Naive B cell (primary cell): ENCODE measurements at regions not wholly inside any gene's neighbourhood (a gene's known extent, or its start where the extent isn't known, plus 50 kb on each side); places are given as distances from the start of the nearest gene placed in this dataset.

Experiments
- ATAC-seq, 2 donors: fragments of 150-1000 bp; cut with Tn5 transposase; 2 replicates each; pipeline ENCODE4 v1.10.0; 2021; ENCODE audit warnings: low read depth in 2 of 2, mild to moderate bottlenecking in 2 of 2, moderate library complexity in 2 of 2
- DNase-seq: peaks from one replicate; pipeline ENCODE4 v3.0.0; 2022
- H3K27ac Mint-ChIP-seq, 6 donors: one replicate each; pipeline ENCODE4 v1.8.0; 2020 to 2022; ENCODE audit warnings: mild to moderate bottlenecking in 6 of 6, mixed read lengths in 6 of 6, moderate library complexity in 5 of 6, inconsistent platforms in 2 of 6
- H3K27me3 Mint-ChIP-seq, 3 donors: one replicate each; pipeline ENCODE4 v1.8.0; 2021 to 2022; ENCODE audit warnings: mixed read lengths in 3 of 3, mild to moderate bottlenecking in 1 of 3
- H3K36me3 Mint-ChIP-seq, 2 donors: one replicate each; pipeline ENCODE4 v1.8.0; 2020 to 2022; ENCODE audit warnings: mixed read lengths in 2 of 2, inconsistent platforms in 1 of 2, mild to moderate bottlenecking in 1 of 2
- H3K4me1 Mint-ChIP-seq, 3 donors: one replicate each; pipeline ENCODE4 v1.8.0; 2020 to 2022; ENCODE audit warnings: mixed read lengths in 3 of 3, inconsistent platforms in 1 of 3, mild to moderate bottlenecking in 1 of 3, moderate library complexity in 1 of 3
- H3K4me3 Mint-ChIP-seq, 8 donors: one replicate each; pipeline ENCODE4 v1.8.0; 2020 to 2022; ENCODE audit warnings: mild to moderate bottlenecking in 8 of 8, mixed read lengths in 8 of 8, moderate library complexity in 8 of 8, inconsistent platforms in 2 of 8
- H3K9me3 Mint-ChIP-seq, 7 donors: one replicate each; pipeline ENCODE4 v1.8.0; 2020 to 2022; ENCODE audit warnings: mixed read lengths in 7 of 7, mild to moderate bottlenecking in 5 of 7, inconsistent platforms in 2 of 7, moderate library complexity in 1 of 7

DNA sequence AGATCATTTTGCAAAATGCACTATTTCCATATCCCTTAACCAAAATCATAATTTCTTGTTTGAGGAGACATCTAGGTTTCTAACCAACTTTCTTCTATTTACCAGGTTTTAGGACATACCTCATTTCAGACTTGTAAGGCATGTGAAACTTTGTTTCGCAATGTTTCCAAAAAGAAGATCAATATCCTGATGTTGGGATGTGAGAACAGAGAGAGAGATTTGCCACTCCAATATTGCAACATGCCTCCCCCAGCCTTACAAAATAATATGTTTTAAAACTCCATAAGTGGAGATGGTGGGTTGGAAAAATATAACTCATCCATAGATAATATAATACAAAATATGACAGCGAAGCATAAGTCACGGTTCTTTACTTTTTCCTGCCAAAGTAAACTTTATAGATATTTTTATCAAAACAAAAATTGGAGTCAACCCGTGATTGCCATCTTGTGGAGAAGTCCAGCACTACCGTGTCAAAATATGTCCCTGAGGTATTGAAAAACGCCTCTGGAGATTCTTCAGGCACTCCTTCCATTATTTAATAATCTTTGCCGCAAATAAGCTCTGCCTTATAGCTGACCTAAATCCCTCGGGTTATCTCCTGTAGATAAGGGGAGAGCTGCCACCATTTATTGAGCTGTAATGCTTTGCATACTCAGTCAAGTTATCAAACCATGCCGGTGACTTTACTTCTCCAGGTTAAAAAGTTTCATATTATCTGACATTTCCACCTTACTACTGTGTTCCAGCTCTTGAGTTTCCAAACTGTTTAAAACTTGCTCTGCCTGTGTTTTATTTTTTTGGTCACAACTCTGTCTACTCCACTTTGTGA is 534.2 kb downstream of the HACE1 start:
- ATAC-seq (no peak), DNase-seq (no peak)
- Mint-ChIP-seq H3K4me3 (no peak overlapping the region), H3K36me3 (no peaks in the 10 kb centered on the region), H3K4me1 (no peaks in the 10 kb centered on the region), H3K27me3 (peaks cover 0 to 8% (median 0%) of the 10 kb centered on the region in 3 donors), H3K9me3 (peaks cover 0 to 2% (median 0%) of the 10 kb centered on the region in 7 donors), H3K27ac (no peak overlapping the region)

DNA sequence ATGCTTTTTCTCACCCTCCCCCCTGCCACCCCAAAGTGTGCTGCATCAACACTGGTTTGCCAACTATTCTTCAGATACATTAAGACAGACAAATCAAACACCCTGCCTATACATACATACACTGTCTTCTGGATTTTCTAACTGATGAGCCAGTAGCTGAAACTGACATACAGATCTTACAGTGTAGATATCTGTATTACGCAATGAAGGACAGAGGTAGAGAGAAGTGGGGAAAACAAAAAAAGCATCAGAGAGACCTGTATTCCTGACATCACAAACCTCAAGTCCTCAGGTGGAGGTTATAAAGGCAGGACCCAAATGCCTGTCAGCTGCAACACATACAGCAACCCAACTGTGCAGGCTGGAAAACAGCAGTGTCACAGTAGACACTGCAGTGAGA is 535.4 kb downstream of the HACE1 start:
- Mint-ChIP-seq H3K27ac (no peak overlapping the region), H3K4me1 (no peaks in the 10 kb centered on the region), H3K9me3 (peaks cover 0 to 2% (median 0%) of the 10 kb centered on the region in 7 donors), H3K36me3 (no peaks in the 10 kb centered on the region), H3K27me3 (peaks cover 0 to 8% (median 0%) of the 10 kb centered on the region in 3 donors), H3K4me3 (no peak overlapping the region)
- ATAC-seq, result no peak
- DNase-seq, result no peak

DNA sequence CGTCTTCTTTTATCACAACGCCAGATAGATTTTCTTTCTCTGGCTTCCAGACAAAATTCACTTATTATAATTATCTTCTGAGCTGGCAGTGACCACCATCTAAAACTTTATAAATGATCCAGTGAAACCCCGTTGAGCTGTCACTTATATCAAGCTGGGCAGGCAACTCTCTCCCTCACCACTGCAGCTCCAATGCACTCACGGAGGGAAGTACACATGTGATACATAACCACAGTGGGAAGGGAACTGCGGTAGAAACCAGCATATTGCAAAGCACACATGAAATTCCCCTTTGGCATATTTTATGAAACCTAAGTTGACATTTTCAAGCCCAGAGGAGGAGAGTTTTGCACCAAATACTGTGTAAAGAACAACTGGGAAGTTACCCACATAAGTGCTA is 536.9 kb downstream of the HACE1 start:
- H3K27ac Mint-ChIP-seq, result no peak overlapping the region
- no peaks in the 10 kb centered on the region for H3K4me1 Mint-ChIP-seq
- DNase-seq (no peak), ATAC-seq (no peak)
- peaks cover 0 to 2% (median 0%) of the 10 kb centered on the region in 7 donors for H3K9me3 Mint-ChIP-seq
- peaks cover 0 to 8% (median 0%) of the 10 kb centered on the region in 3 donors for H3K27me3 Mint-ChIP-seq
- no peak overlapping the region for H3K4me3 Mint-ChIP-seq
- no peaks in the 10 kb centered on the region for H3K36me3 Mint-ChIP-seq

DNA sequence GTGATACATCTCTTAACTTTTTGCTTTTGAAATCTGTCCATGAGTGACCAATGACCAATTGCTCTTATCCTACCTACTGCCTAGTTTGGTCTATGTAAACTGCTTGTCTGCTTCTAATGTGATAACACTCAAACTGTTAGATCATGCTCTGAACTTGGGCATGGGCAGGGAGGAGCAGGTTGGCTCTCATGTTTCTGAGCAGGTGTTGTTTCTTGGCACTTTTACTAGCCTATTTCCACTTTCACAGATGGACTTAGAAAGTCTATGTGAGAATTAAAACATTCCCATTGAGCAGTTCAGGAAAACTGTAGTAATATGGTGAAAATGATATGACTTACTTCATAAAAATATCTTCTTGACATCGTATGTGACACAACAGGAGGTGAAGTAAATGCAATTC is 538.4 kb downstream of the HACE1 start:
- ATAC-seq, result no peak
- peaks cover 0 to 8% (median 0%) of the 10 kb centered on the region in 3 donors for H3K27me3 Mint-ChIP-seq
- H3K36me3 Mint-ChIP-seq, result no peaks in the 10 kb centered on the region
- no peak overlapping the region for H3K4me3 Mint-ChIP-seq
- no peak overlapping the region for H3K27ac Mint-ChIP-seq
- no peaks in the 10 kb centered on the region for H3K4me1 Mint-ChIP-seq
- H3K9me3 Mint-ChIP-seq, result peaks cover 0 to 2% (median 0%) of the 10 kb centered on the region in 7 donors
- no peak for DNase-seq

DNA sequence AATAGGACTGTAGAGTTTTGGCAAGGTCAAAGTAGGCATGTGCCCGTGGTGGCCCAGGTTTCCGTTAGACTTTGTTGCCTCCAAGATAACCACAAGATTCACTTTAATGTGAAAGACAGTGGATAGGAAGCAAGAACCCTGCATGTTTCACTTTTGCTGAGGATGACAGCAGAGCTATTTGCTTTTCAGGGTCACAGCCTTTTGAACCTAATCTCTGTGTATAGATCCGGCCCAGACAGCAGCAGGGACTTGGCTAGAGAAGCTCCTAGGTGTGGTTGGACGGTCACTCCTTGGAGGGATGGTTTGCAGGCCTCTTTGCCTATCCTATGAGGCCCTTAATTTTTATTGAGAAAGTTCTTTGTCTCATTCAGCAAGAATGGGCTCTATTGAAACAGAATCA is 538.8 kb downstream of the HACE1 start:
- DNase-seq, result no peak
- no peak overlapping the region for H3K27ac Mint-ChIP-seq
- H3K27me3 Mint-ChIP-seq, result peaks cover 0 to 8% (median 0%) of the 10 kb centered on the region in 3 donors
- peaks cover 0 to 2% (median 0%) of the 10 kb centered on the region in 7 donors for H3K9me3 Mint-ChIP-seq
- H3K36me3 Mint-ChIP-seq, result no peaks in the 10 kb centered on the region
- H3K4me1 Mint-ChIP-seq, result no peaks in the 10 kb centered on the region
- ATAC-seq, result no peak
- no peak overlapping the region for H3K4me3 Mint-ChIP-seq

DNA sequence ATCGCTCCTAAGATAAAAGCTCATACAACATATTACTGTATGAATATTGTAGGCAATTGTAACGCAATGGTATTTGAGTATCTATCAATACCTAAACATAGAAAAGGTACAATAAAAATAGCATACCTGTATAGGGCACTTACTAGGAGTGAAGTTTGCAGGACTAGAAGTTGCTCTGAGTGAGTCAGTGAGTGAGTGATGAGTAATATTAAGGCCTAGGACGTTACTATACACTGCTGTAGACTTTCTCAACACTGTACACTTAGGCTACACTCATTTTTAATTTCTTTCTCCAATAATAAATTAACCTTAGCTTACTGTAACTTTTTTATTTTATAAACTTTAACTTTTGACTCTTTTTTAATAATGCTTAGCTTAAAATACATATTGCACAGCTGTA is 546.9 kb downstream of the HACE1 start:
- no peak overlapping the region for H3K27ac Mint-ChIP-seq
- no peaks in the 10 kb centered on the region for H3K4me1 Mint-ChIP-seq
- ATAC-seq (no peak), DNase-seq (no peak)
- no peaks in the 10 kb centered on the region for H3K27me3 Mint-ChIP-seq
- no peak overlapping the region for H3K4me3 Mint-ChIP-seq
- peaks cover 0 to 2% (median 0%) of the 10 kb centered on the region in 7 donors for H3K9me3 Mint-ChIP-seq
- no peaks in the 10 kb centered on the region for H3K36me3 Mint-ChIP-seq

DNA sequence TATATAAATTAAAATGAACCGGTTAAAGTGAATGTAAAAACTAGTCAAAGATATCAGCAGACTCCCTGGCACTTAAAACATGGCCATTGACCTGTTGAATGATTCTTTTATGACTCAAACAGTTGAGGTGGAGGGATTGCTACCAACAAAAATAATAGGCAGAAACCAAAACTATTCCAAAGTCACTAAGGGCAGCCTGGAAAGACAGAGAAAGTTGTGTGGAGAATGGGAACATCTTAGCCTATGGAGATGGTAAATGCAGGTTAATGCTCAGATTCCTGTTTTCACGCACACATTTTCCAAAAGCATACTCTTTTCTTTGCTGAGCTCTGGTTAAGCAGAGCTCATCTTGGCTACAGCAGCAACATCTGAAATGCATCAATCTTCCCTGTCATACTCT is 553.5 kb downstream of the HACE1 start:
- peaks cover 0 to 2% (median 0%) of the 10 kb centered on the region in 7 donors for H3K9me3 Mint-ChIP-seq
- no peaks in the 10 kb centered on the region for H3K4me1 Mint-ChIP-seq
- no peaks in the 10 kb centered on the region for H3K36me3 Mint-ChIP-seq
- DNase-seq (no peak), ATAC-seq (no peak)
- no peak overlapping the region for H3K4me3 Mint-ChIP-seq
- H3K27me3 Mint-ChIP-seq, result no peaks in the 10 kb centered on the region
- no peak overlapping the region for H3K27ac Mint-ChIP-seq

DNA sequence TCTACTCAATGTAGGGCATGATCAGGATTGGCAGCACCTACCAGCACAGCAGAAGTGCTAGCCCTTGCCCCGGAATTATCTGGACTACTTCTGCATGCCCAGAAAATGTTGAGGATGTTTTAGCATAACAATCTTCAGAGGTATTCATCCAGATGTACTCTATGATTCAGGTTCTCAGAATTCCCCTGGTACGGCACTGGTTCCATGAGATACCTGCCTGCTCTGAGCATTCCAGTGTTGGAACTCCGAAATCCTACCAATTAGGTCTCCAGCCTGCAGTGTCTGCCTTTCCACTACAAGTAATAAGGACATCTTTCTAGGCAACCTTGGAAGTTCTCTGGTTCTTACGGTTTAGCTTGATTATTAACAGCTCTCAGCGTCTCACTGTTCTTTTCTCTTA is 554.5 kb downstream of the HACE1 start:
- ATAC-seq, result no peak
- H3K4me3 Mint-ChIP-seq, result no peak overlapping the region
- no peaks in the 10 kb centered on the region for H3K4me1 Mint-ChIP-seq
- peaks cover 0 to 6% (median 0%) of the 10 kb centered on the region in 7 donors for H3K9me3 Mint-ChIP-seq
- H3K36me3 Mint-ChIP-seq, result no peaks in the 10 kb centered on the region
- DNase-seq, result no peak
- no peak overlapping the region for H3K27ac Mint-ChIP-seq
- H3K27me3 Mint-ChIP-seq, result no peaks in the 10 kb centered on the region

DNA sequence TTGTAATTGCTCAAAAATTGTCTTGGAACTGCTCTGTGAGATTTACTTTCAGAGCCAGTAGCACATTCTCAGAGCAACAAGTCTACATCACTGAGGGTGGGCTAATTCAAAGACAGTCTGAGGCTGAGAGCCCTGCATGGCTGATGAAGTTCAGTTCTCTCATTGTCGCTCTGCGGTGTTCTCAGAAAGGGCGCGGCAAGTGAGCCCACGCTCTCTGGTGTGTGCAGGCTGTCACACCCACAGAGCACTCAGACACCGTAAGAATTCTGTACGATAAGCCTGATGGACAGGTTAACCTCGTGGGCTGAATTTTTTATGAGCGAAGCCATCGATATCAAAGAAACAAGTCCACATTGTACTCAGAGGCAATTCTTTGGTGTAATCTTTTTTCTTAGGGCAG is 557.8 kb downstream of the HACE1 start:
- no peak for DNase-seq
- H3K9me3 Mint-ChIP-seq, result peaks cover 0 to 6% (median 0%) of the 10 kb centered on the region in 7 donors
- H3K4me1 Mint-ChIP-seq, result no peaks in the 10 kb centered on the region
- no peak overlapping the region for H3K4me3 Mint-ChIP-seq
- H3K27ac Mint-ChIP-seq, result no peak overlapping the region
- no peaks in the 10 kb centered on the region for H3K27me3 Mint-ChIP-seq
- ATAC-seq, result no peak
- H3K36me3 Mint-ChIP-seq, result no peaks in the 10 kb centered on the region

DNA sequence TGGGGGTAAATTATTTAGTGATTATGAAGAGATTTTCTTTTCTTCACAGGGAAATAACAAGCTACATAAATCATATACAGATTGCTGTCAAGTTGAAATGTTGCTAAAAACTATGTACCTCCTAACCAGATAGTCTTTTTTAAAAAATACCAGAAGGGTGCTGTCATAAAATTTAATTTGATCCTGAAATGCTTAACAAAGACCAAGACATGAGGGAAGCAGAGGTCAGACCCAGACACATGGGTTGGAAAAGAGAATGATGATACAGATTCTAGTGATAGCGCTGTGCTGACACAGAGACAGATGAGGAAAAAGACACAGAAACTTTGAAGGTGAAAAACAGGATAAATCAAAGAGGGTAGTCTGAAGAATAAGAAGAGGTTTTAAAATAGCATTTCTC is 573.1 kb downstream of the HACE1 start:
- Mint-ChIP-seq H3K27ac (no peak overlapping the region), H3K27me3 (no peaks in the 10 kb centered on the region), H3K4me1 (no peaks in the 10 kb centered on the region), H3K4me3 (no peak overlapping the region), H3K36me3 (no peaks in the 10 kb centered on the region), H3K9me3 (peaks cover 0 to 2% (median 0%) of the 10 kb centered on the region in 7 donors)
- DNase-seq, result no peak
- no peak for ATAC-seq

DNA sequence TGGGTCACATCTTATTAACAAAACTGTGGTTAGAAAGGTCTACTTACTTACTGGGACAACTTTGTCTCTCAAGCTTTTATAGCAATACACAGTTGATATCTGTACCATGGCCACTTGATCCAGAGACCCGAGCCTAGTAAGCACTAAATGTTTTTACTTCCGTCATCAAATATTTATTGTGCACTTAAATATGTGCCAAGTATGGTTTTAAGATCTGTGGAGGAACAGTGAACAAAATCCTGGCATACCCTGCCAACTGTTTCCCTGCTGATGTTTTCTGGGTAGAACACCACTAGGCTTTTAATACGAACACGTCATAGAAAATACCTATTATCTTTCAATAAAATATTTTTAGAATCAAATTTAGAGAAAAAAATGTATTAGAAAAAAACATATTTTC is 574.8 kb downstream of the HACE1 start:
- Mint-ChIP-seq H3K36me3 (no peaks in the 10 kb centered on the region), H3K4me1 (no peaks in the 10 kb centered on the region), H3K9me3 (peaks cover 0 to 2% (median 0%) of the 10 kb centered on the region in 7 donors), H3K27me3 (no peaks in the 10 kb centered on the region), H3K27ac (no peak overlapping the region), H3K4me3 (no peak overlapping the region)
- no peak for DNase-seq
- no peak for ATAC-seq

DNA sequence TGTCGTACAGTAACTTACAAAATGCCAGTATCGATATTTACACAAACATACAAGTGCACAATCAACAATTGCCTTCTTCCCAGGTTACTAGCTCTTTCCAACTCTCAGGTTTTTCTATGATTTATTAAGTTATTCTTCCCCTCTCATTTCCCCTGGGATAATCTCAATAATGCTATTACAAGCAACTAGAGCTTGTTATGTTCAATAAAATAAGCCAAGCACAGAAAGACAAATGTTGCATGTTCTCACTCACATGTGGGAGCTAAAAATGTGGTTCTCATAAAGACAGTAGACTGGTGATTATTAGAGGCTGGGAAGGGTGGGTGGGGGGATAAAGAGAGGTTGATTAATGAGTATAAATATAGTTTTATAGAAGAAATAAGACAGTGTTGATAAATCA is 577.1 kb downstream of the HACE1 start:
- H3K36me3 Mint-ChIP-seq, result no peaks in the 10 kb centered on the region
- no peaks in the 10 kb centered on the region for H3K27me3 Mint-ChIP-seq
- ATAC-seq, result no peak
- H3K9me3 Mint-ChIP-seq, result peaks cover 0 to 2% (median 0%) of the 10 kb centered on the region in 7 donors
- H3K27ac Mint-ChIP-seq, result peak overlapping the region in 1 of 6 donors; percentile 9
- no peak for DNase-seq
- H3K4me3 Mint-ChIP-seq, result no peak overlapping the region
- H3K4me1 Mint-ChIP-seq, result no peaks in the 10 kb centered on the region

DNA sequence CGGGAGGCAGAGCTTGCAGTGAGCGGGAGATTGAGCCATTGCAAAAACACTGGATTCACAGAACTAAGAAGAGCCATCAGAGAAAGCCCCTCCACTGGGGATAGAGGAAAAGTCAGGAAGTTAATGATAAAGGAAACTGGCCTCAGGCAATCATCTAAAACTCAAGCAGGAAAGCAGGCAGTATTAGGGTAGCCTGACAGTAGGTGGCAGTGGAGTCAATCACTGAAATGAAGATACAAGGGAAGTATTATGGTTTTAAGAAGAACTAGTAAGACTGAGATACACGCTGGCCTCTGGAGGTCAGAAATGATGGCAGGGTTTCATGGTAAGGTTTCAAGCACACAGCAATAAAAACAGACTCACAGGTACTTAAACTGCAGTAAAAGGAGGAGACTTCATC is 578.3 kb downstream of the HACE1 start:
- no peaks in the 10 kb centered on the region for H3K4me1 Mint-ChIP-seq
- ATAC-seq, result no peak
- H3K27ac Mint-ChIP-seq, result no peak overlapping the region
- no peaks in the 10 kb centered on the region for H3K36me3 Mint-ChIP-seq
- H3K4me3 Mint-ChIP-seq, result no peak overlapping the region
- H3K9me3 Mint-ChIP-seq, result peaks cover 0 to 10% (median 4%) of the 10 kb centered on the region in 7 donors
- peaks cover 0 to 3% (median 0%) of the 10 kb centered on the region in 3 donors for H3K27me3 Mint-ChIP-seq
- no peak for DNase-seq

DNA sequence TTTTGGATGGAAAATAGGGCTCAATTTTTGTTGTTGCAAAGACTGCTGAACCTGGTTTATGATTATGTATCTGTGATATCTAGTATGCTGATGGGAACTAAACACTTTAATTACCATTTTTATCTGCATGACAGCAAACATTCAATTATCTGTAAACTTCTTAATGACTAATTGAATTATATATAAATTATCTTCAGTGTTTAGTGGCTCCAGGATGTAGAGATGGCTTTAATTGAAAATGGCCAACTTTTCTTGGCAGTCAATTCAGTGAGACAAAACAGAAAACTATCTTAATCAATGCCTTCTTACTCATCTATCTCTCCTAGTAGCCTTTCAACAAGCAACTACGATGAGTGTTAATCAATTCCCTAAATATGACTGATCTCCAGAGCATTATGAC is 591.3 kb downstream of the HACE1 start:
- no peaks in the 10 kb centered on the region for H3K27me3 Mint-ChIP-seq
- DNase-seq (no peak), ATAC-seq (no peak)
- H3K27ac Mint-ChIP-seq, result no peak overlapping the region
- no peaks in the 10 kb centered on the region for H3K36me3 Mint-ChIP-seq
- no peak overlapping the region for H3K4me3 Mint-ChIP-seq
- no peaks in the 10 kb centered on the region for H3K4me1 Mint-ChIP-seq
- peaks cover 0 to 6% (median 0%) of the 10 kb centered on the region in 7 donors for H3K9me3 Mint-ChIP-seq
